OCI-LY1 (cell line): ENCODE measurements at regions not wholly inside any gene's neighbourhood (a gene's known extent, or its start where the extent isn't known, plus 50 kb on each side); places are given as distances from the start of the nearest gene placed in this dataset.

Experiments
- EZH2 ChIP-seq: fragments of 200-600 bp; sonication (generic), shearing (Covaris generic); IDR thresholded peaks from 2 replicates; pipeline ENCODE4 v1.8.0; 2017; ENCODE audit warnings: borderline replicate concordance, mixed run types, mild to moderate bottlenecking, antibody characterized with exemption, low read length, moderate library complexity, mixed read lengths
- TF ChIP-seq, protein P1 (sequence below): fragments of 200-600 bp; sonication (generic), shearing (Covaris generic); IDR thresholded peaks from 2 replicates; pipeline ENCODE4 v1.5.1; 2017; ENCODE audit warnings: mild to moderate bottlenecking, antibody characterized with exemption, low read length, moderate library complexity, mixed read lengths

DNA sequence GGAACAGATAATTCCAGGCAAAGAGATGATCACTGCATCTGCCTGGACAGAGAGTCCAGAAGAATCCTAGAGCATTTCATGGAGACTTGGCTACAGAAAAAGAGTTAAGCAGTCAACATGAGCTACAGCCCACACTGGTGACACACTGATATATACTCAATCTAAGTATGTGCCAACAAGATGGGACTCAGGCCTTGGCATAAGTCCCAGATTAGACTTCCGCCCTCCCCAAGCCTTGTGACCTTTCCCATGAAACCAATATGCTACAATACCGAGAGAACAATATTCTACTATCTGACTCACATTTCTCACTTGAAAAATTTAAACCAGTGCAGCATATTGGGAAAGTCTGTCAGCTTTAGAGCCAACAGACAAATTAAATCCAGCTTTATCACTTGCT lies 65.7 kb upstream of the SLITRK2 start:
- TF ChIP-seq EZH2 = no peak
- TF ChIP-seq, protein P1, sequence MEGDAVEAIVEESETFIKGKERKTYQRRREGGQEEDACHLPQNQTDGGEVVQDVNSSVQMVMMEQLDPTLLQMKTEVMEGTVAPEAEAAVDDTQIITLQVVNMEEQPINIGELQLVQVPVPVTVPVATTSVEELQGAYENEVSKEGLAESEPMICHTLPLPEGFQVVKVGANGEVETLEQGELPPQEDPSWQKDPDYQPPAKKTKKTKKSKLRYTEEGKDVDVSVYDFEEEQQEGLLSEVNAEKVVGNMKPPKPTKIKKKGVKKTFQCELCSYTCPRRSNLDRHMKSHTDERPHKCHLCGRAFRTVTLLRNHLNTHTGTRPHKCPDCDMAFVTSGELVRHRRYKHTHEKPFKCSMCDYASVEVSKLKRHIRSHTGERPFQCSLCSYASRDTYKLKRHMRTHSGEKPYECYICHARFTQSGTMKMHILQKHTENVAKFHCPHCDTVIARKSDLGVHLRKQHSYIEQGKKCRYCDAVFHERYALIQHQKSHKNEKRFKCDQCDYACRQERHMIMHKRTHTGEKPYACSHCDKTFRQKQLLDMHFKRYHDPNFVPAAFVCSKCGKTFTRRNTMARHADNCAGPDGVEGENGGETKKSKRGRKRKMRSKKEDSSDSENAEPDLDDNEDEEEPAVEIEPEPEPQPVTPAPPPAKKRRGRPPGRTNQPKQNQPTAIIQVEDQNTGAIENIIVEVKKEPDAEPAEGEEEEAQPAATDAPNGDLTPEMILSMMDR = no peak
